ENCODE measurements at regions not wholly inside any gene's neighbourhood (a gene's known extent, or its start where the extent isn't known, plus 50 kb on each side); places are given as distances from the start of the nearest gene placed in this dataset.
"Not testable (repeated sequence)": the region's sequence is repeated elsewhere in the genome, so short reads cannot be mapped to it uniquely, and the experiment has no call there.

- no peaks in the 10 kb centered on the region for H3K4me1 Mint-ChIP-seq (ENCODE audit: low read depth, unreplicated experiment)
- H3K4me3 Mint-ChIP-seq (ENCODE audit: unreplicated experiment), result no peak overlapping the region
- H3K27me3 Mint-ChIP-seq (ENCODE audit: insufficient read depth, unreplicated experiment), result peaks cover 3% of the 10 kb centered on the region
- H3K27ac Mint-ChIP-seq (ENCODE audit: unreplicated experiment), result no peak overlapping the region
- ChIA-PET CTCF (no interaction called here), POLR2A (no interaction called here)
- Histone ChIP-seq H3K27me3 (replicated peaks; ENCODE audit: control insufficient read depth, insufficient read depth, low read length) (no peaks in the 10 kb centered on the region), H3K36me3 (ENCODE audit: control insufficient read depth, insufficient read depth, low read length) (no peaks in the 10 kb centered on the region), H3K4me1 (no peaks in the 10 kb centered on the region), H3K4me3 (ENCODE audit: low read depth, low read length) (no peak overlapping the region), H3K9me3 (no peaks in the 10 kb centered on the region)
- no peak for TF ChIP-seq CTCF (IDR thresholded peaks at IDR 0.05; ENCODE audit: insufficient read depth in 1 of 2, low read depth in 1 of 2, low read length in 1 of 2, severe bottlenecking in 1 of 2, unreplicated experiment in 1 of 2)
- no peaks in the 10 kb centered on the region for H3K36me3 Mint-ChIP-seq (ENCODE audit: insufficient read depth, unreplicated experiment)
- H3K9me3 Mint-ChIP-seq (ENCODE audit: unreplicated experiment), result no peaks in the 10 kb centered on the region
- DNase-seq, result no peak
- BruUV-seq (replicated peaks), result no TSS peak
- intact Hi-C loops (cut with micrococcal nuclease; ENCODE audit: unreplicated experiment), result no loop called here
These were observed 214.5 kb upstream of the SLC8A1 start for GRCh38 chr2:40666398-40666797.

GRCh38 chr2:40668425-40668824 lies 216.5 kb upstream of the SLC8A1 start:
- Histone ChIP-seq H3K27me3 (replicated peaks; ENCODE audit: control insufficient read depth, insufficient read depth, low read length) (no peaks in the 10 kb centered on the region), H3K4me1 (no peaks in the 10 kb centered on the region), H3K9me3 (no peaks in the 10 kb centered on the region), H3K4me3 (ENCODE audit: low read depth, low read length) (no peak overlapping the region), H3K36me3 (ENCODE audit: control insufficient read depth, insufficient read depth, low read length) (no peaks in the 10 kb centered on the region)
- ChIA-PET POLR2A (no interaction called here), CTCF (no interaction called here)
- no peak for TF ChIP-seq CTCF (IDR thresholded peaks at IDR 0.05; ENCODE audit: insufficient read depth in 1 of 2, low read depth in 1 of 2, low read length in 1 of 2, severe bottlenecking in 1 of 2, unreplicated experiment in 1 of 2)
- no peak for DNase-seq
- H3K27me3 Mint-ChIP-seq (ENCODE audit: insufficient read depth, unreplicated experiment), result peaks cover 3% of the 10 kb centered on the region
- no peaks in the 10 kb centered on the region for H3K9me3 Mint-ChIP-seq (ENCODE audit: unreplicated experiment)
- no peaks in the 10 kb centered on the region for H3K36me3 Mint-ChIP-seq (ENCODE audit: insufficient read depth, unreplicated experiment)
- no TSS peak for BruUV-seq (replicated peaks)
- no peak overlapping the region for H3K4me3 Mint-ChIP-seq (ENCODE audit: unreplicated experiment)
- intact Hi-C loops (cut with micrococcal nuclease; ENCODE audit: unreplicated experiment), result no loop called here
- no peaks in the 10 kb centered on the region for H3K4me1 Mint-ChIP-seq (ENCODE audit: low read depth, unreplicated experiment)
- no peak overlapping the region for H3K27ac Mint-ChIP-seq (ENCODE audit: unreplicated experiment)

GRCh38 chr2:40676134-40676790 lies 224.4 kb upstream of the SLC8A1 start:
- H3K4me1 Mint-ChIP-seq (ENCODE audit: low read depth, unreplicated experiment); H3K4me3 ChIP-seq (ENCODE audit: low read depth, low read length); H3K4me1 ChIP-seq; BruUV-seq (replicated peaks); H3K36me3 ChIP-seq (ENCODE audit: control insufficient read depth, insufficient read depth, low read length); POLR2A ChIA-PET; DNase-seq; H3K36me3 Mint-ChIP-seq (ENCODE audit: insufficient read depth, unreplicated experiment); intact Hi-C loops (cut with micrococcal nuclease; ENCODE audit: unreplicated experiment); H3K27me3 Mint-ChIP-seq (ENCODE audit: insufficient read depth, unreplicated experiment); H3K9me3 ChIP-seq; H3K4me3 Mint-ChIP-seq (ENCODE audit: unreplicated experiment); CTCF ChIA-PET; H3K27me3 ChIP-seq (replicated peaks; ENCODE audit: control insufficient read depth, insufficient read depth, low read length); H3K27ac Mint-ChIP-seq (ENCODE audit: unreplicated experiment): not testable (repeated sequence)
- peaks cover 13% of the 10 kb centered on the region for H3K9me3 Mint-ChIP-seq (ENCODE audit: unreplicated experiment)

GRCh38 chr2:40680547-40680946 lies 228.7 kb upstream of the SLC8A1 start:
- CTCF ChIA-PET, result no interaction called here
- no peak overlapping the region for H3K4me3 Mint-ChIP-seq (ENCODE audit: unreplicated experiment)

More at GRCh38 chr2:40680547-40680946, 228.7 kb upstream of the SLC8A1 start:
- DNase-seq, result no peak
- Histone ChIP-seq H3K36me3 (ENCODE audit: control insufficient read depth, insufficient read depth, low read length) (no peaks in the 10 kb centered on the region), H3K4me1 (no peaks in the 10 kb centered on the region), H3K9me3 (0 out of 2 replicates have a peak, but pooled peaks cover 4% of the 10 kb centered on the region), H3K27me3 (replicated peaks; ENCODE audit: control insufficient read depth, insufficient read depth, low read length) (no peaks in the 10 kb centered on the region), H3K4me3 (ENCODE audit: low read depth, low read length) (no peak overlapping the region)
- no peak for TF ChIP-seq CTCF (IDR thresholded peaks at IDR 0.05; ENCODE audit: insufficient read depth in 1 of 2, low read depth in 1 of 2, low read length in 1 of 2, severe bottlenecking in 1 of 2, unreplicated experiment in 1 of 2)
- POLR2A ChIA-PET, result no interaction called here
- peaks cover 13% of the 10 kb centered on the region for H3K9me3 Mint-ChIP-seq (ENCODE audit: unreplicated experiment)
- intact Hi-C loops (cut with micrococcal nuclease; ENCODE audit: unreplicated experiment), result no loop called here
- no peaks in the 10 kb centered on the region for H3K4me1 Mint-ChIP-seq (ENCODE audit: low read depth, unreplicated experiment)
- no TSS peak for BruUV-seq (replicated peaks)
- H3K36me3 Mint-ChIP-seq (ENCODE audit: insufficient read depth, unreplicated experiment), result no peaks in the 10 kb centered on the region
- H3K27me3 Mint-ChIP-seq (ENCODE audit: insufficient read depth, unreplicated experiment), result peaks cover 4% of the 10 kb centered on the region
- no peak overlapping the region for H3K27ac Mint-ChIP-seq (ENCODE audit: unreplicated experiment)
